Karpas-422 (cell line): ENCODE measurements at regions not wholly inside any gene's neighbourhood (a gene's known extent, or its start where the extent isn't known, plus 50 kb on each side); places are given as distances from the start of the nearest gene placed in this dataset.

Experiments
- DNase-seq: peaks from one replicate; pipeline ENCODE4 v3.0.0-alpha.2; 2015
- H2AFZ ChIP-seq: fragments of 200-600 bp; sonication (generic); 2 replicates; pipeline ENCODE4 v1.6.1; 2014; ENCODE audit warnings: antibody characterized with exemption, low read length, mixed read lengths
- H3K27ac ChIP-seq: fragments of 200-600 bp; sonication (generic); 2 replicates; pipeline ENCODE4 v1.5.1; 2014; ENCODE audit warnings: mild to moderate bottlenecking, low read length, moderate library complexity
- H3K27me3 ChIP-seq: fragments of 200-600 bp; sonication (generic); 2 replicates; pipeline ENCODE4 v1.6.1; 2014; ENCODE audit warnings: low read length, mixed read lengths
- H3K36me3 ChIP-seq: fragments of 200-600 bp; sonication (generic); 2 replicates; pipeline ENCODE4 v1.6.1; 2014; ENCODE audit warnings: low read length, mixed read lengths; ENCODE audit not compliant: insufficient read depth
- H3K4me1 ChIP-seq: fragments of 200-600 bp; sonication (generic); 2 replicates; pipeline ENCODE4 v1.6.1; 2014; ENCODE audit warnings: mild to moderate bottlenecking, low read length, mixed read lengths
- H3K4me2 ChIP-seq: fragments of 200-600 bp; sonication (generic); 2 replicates; pipeline ENCODE4 v1.6.1; 2014; ENCODE audit warnings: low read length, low read depth, mild to moderate bottlenecking; ENCODE audit not compliant: poor library complexity, severe bottlenecking
- H3K4me3 ChIP-seq: fragments of 200-600 bp; sonication (generic); 2 replicates; pipeline ENCODE4 v1.5.1; 2014; ENCODE audit warnings: mild to moderate bottlenecking, antibody characterized with exemption, low read length, mixed read lengths
- H3K79me2 ChIP-seq: fragments of 200-600 bp; sonication (generic); 2 replicates; pipeline ENCODE4 v1.6.1; 2014; ENCODE audit warnings: mild to moderate bottlenecking, low read length, mixed read lengths
- H3K9ac ChIP-seq: fragments of 200-600 bp; sonication (generic); 2 replicates; pipeline ENCODE4 v1.6.0; 2014; ENCODE audit warnings: low read length
- H3K9me2 ChIP-seq: fragments of 200-600 bp; sonication (generic), shearing (Covaris generic); replicated peaks from 2 replicates; pipeline ENCODE4 v1.6.0; 2014; ENCODE audit warnings: mild to moderate bottlenecking, low read length, moderate library complexity; ENCODE audit not compliant: insufficient read depth
- H3K9me3 ChIP-seq: fragments of 300-700, 200-600 bp; sonication (generic); 2 replicates; pipeline ENCODE4 v1.6.1; 2014; ENCODE audit warnings: low read length, mixed read lengths
- H4K20me1 ChIP-seq: fragments of 200-600 bp; sonication (generic); 2 replicates; pipeline ENCODE4 v1.6.1; 2014; ENCODE audit warnings: mild to moderate bottlenecking, antibody characterized with exemption, low read length, low read depth; ENCODE audit not compliant: insufficient read depth

DNA sequence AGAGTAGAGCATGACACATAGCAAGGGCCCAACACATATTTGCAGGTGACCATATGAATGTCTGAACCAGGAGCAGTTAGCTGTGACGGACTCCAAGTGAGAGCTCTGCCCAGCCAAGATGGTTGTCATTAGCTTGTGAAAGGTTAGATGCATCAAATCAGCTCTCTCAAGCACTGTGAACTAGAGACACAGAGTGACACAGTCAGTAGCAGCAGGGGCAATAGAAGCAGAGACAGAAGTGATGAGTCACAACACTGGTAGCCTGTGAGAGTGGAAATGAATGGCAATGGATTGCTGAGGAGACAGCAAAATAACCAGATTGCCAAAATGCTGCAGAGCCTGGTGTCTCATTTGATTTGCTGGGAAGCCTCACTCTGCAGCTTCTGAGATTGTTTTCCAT, 558.9 kb downstream of the PKHD1 start:
- Histone ChIP-seq H3K4me1 (no peaks in the 10 kb centered on the region), H3K9me2 (no peaks in the 10 kb centered on the region), H3K36me3 (no peaks in the 10 kb centered on the region), H3K79me2 (no peaks in the 10 kb centered on the region), H3K4me3 (no peak overlapping the region), H3K27ac (no peak overlapping the region), H3K9me3 (no peaks in the 10 kb centered on the region), H2AFZ (no peak overlapping the region), H3K9ac (no peak overlapping the region), H3K4me2 (no peak overlapping the region), H4K20me1 (no peaks in the 10 kb centered on the region), H3K27me3 (no peaks in the 10 kb centered on the region)
- no peak for DNase-seq

DNA sequence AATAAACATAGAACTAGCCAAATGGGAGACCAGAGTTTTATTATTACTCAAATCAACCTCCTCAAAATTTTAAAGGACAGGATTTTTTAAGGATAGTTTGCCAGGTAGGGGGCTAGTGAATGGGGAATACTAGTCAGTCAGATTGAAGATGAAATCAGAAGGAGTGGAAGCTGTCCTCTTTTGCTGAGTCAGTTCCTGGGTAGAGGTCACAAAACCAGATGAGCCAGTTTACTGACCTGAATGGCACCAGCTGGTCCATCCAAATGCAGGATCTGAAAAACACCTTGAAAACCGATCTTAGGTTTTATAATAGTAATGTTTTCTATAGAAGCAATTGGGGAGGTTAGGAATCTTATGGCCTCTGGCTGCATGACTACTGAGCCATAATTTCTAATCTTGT, 558.2 kb downstream of the PKHD1 start:
- H4K20me1 ChIP-seq: no peaks in the 10 kb centered on the region
- H3K4me1 ChIP-seq: no peaks in the 10 kb centered on the region
- H3K79me2 ChIP-seq: no peaks in the 10 kb centered on the region
- no peak for DNase-seq
- no peaks in the 10 kb centered on the region for H3K36me3 ChIP-seq
- H3K4me3 ChIP-seq: no peak overlapping the region
- no peak overlapping the region for H3K9ac ChIP-seq
- no peak overlapping the region for H3K4me2 ChIP-seq
- H3K27ac ChIP-seq: no peak overlapping the region
- H3K9me2 ChIP-seq: no peaks in the 10 kb centered on the region
- no peaks in the 10 kb centered on the region for H3K9me3 ChIP-seq
- H2AFZ ChIP-seq: no peak overlapping the region
- no peaks in the 10 kb centered on the region for H3K27me3 ChIP-seq

GRCh38 chr6:51531623-51532022, 555.8 kb downstream of the PKHD1 start:
- DNase-seq: peak; percentile 67
- no peaks in the 10 kb centered on the region for H3K4me1 ChIP-seq
- no peaks in the 10 kb centered on the region for H3K36me3 ChIP-seq
- no peaks in the 10 kb centered on the region for H3K9me2 ChIP-seq
- H2AFZ ChIP-seq: no peak overlapping the region
- no peak overlapping the region for H3K9ac ChIP-seq
- H4K20me1 ChIP-seq: no peaks in the 10 kb centered on the region
- no peaks in the 10 kb centered on the region for H3K9me3 ChIP-seq
- no peak overlapping the region for H3K4me2 ChIP-seq
- H3K27ac ChIP-seq: no peak overlapping the region
- H3K27me3 ChIP-seq: no peaks in the 10 kb centered on the region
- H3K4me3 ChIP-seq: no peak overlapping the region
- no peaks in the 10 kb centered on the region for H3K79me2 ChIP-seq

- DNase-seq: no peak
- no peaks in the 10 kb centered on the region for H3K27me3 ChIP-seq
Measured at GRCh38 chr6:51533962-51534361, 553.5 kb downstream of the PKHD1 start.

DNA sequence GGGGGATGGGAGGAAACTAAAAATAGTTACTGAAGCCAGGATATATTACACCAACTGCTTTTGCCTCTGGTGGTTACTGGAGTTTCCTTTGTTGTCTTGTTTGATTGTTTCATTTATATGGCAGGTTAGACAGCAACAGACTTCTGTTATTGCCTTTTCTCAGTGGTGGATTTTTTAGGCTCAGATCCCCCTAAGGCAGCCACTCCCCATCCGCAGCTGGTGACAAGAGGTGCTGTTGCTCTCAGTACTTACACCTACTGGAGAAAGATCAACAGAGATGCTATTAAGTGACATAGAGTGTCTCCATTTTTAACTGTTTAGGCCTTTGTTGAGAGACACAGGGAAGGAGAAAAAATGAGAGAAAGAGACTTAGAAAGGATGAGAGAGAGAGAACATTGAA, 552.1 kb downstream of the PKHD1 start:
- Histone ChIP-seq H3K9ac (no peak overlapping the region), H3K79me2 (no peaks in the 10 kb centered on the region), H3K4me2 (no peak overlapping the region)

More at GRCh38 chr6:51533962-51534361, 553.5 kb downstream of the PKHD1 start:
- Histone ChIP-seq H3K79me2 (no peaks in the 10 kb centered on the region), H3K4me1 (no peaks in the 10 kb centered on the region), H3K9me2 (no peaks in the 10 kb centered on the region), H3K27ac (no peak overlapping the region), H2AFZ (no peak overlapping the region), H3K4me2 (no peak overlapping the region), H3K4me3 (no peak overlapping the region), H3K36me3 (no peaks in the 10 kb centered on the region), H4K20me1 (no peaks in the 10 kb centered on the region), H3K9ac (no peak overlapping the region), H3K9me3 (no peaks in the 10 kb centered on the region)

DNA sequence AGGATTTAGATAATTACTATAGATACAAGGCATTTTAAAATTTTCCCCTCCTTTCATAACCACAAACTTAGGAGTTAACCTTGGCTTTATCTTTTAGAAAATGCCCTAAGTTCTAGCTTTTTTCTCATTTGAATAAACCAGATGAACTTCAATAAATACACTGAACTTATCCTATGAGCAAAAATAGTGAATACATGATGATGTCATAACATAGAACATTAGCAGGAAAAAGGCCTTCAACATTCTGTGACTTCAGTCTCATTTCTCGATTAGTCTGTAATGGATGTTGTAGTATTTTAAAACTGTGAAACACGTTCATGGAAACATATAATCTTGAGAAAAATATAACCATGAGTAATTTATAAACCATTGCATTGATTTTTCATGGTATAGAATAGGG, 550.7 kb downstream of the PKHD1 start:
- no peaks in the 10 kb centered on the region for H3K79me2 ChIP-seq
- no peaks in the 10 kb centered on the region for H3K9me3 ChIP-seq
- no peak overlapping the region for H3K4me2 ChIP-seq
- H3K4me1 ChIP-seq: no peaks in the 10 kb centered on the region
- no peak overlapping the region for H3K4me3 ChIP-seq
- H3K9ac ChIP-seq: no peak overlapping the region
- no peak overlapping the region for H2AFZ ChIP-seq
- H3K27me3 ChIP-seq: no peaks in the 10 kb centered on the region
- no peaks in the 10 kb centered on the region for H3K9me2 ChIP-seq
- no peak for DNase-seq
- no peaks in the 10 kb centered on the region for H3K36me3 ChIP-seq
- no peak overlapping the region for H3K27ac ChIP-seq
- H4K20me1 ChIP-seq: no peaks in the 10 kb centered on the region

More for the DNA sequence above, 552.1 kb downstream of the PKHD1 start:
- Histone ChIP-seq H3K9me3 (no peaks in the 10 kb centered on the region), H3K36me3 (no peaks in the 10 kb centered on the region), H2AFZ (no peak overlapping the region), H3K4me3 (no peak overlapping the region), H4K20me1 (no peaks in the 10 kb centered on the region), H3K27me3 (no peaks in the 10 kb centered on the region), H3K4me1 (no peaks in the 10 kb centered on the region), H3K27ac (no peak overlapping the region), H3K9me2 (no peaks in the 10 kb centered on the region)
- DNase-seq: no peak

DNA sequence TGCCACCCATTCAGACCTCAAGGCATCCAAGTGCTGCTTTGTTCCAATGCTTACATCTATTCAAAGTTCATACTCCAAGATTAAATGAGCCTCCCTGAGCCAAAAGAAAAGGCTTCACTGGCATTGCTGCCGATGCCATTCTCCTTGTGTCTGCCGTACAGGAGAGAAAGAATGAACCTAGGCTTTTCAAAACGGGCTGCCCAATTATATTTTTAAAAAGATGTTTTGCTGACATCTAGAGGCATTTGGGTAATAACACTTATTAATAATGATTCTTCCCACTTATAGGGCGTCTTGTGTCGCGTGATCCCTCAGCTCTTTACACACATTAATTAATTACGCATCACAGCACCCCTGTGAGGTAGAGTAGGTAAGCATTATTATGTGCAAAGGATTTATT, 545.6 kb downstream of the PKHD1 start:
- no peaks in the 10 kb centered on the region for H3K9me2 ChIP-seq
- H3K4me1 ChIP-seq: no peaks in the 10 kb centered on the region
- no peaks in the 10 kb centered on the region for H3K9me3 ChIP-seq
- H3K4me3 ChIP-seq: no peak overlapping the region
- H3K79me2 ChIP-seq: no peaks in the 10 kb centered on the region
- no peaks in the 10 kb centered on the region for H3K27me3 ChIP-seq
- H3K27ac ChIP-seq: no peak overlapping the region
- no peak overlapping the region for H3K4me2 ChIP-seq
- no peaks in the 10 kb centered on the region for H3K36me3 ChIP-seq
- H4K20me1 ChIP-seq: no peaks in the 10 kb centered on the region
- H3K9ac ChIP-seq: no peak overlapping the region
- no peak overlapping the region for H2AFZ ChIP-seq
- DNase-seq: peak; percentile 41

- Histone ChIP-seq H3K9me3 (no peaks in the 10 kb centered on the region), H3K9ac (no peak overlapping the region), H3K27ac (no peak overlapping the region), H3K9me2 (no peaks in the 10 kb centered on the region), H2AFZ (no peak overlapping the region), H4K20me1 (no peaks in the 10 kb centered on the region), H3K4me3 (no peak overlapping the region), H3K79me2 (no peaks in the 10 kb centered on the region), H3K4me1 (no peaks in the 10 kb centered on the region), H3K27me3 (no peaks in the 10 kb centered on the region), H3K36me3 (no peaks in the 10 kb centered on the region), H3K4me2 (no peak overlapping the region)
- DNase-seq: no peak
Measured at GRCh38 chr6:51542475-51542874, 544.9 kb downstream of the PKHD1 start.

GRCh38 chr6:51550243-51550642, 537.2 kb downstream of the PKHD1 start:
- Histone ChIP-seq H3K9ac (no peak overlapping the region), H3K4me3 (no peak overlapping the region), H3K79me2 (no peaks in the 10 kb centered on the region), H3K9me3 (no peaks in the 10 kb centered on the region), H2AFZ (no peak overlapping the region), H3K4me2 (no peak overlapping the region), H3K4me1 (no peaks in the 10 kb centered on the region), H3K36me3 (no peaks in the 10 kb centered on the region), H3K9me2 (no peaks in the 10 kb centered on the region), H4K20me1 (no peaks in the 10 kb centered on the region), H3K27ac (no peak overlapping the region), H3K27me3 (no peaks in the 10 kb centered on the region)
- no peak for DNase-seq
